DOHH2 (cell line): ENCODE measurements at regions not wholly inside any gene's neighbourhood (a gene's known extent, or its start where the extent isn't known, plus 50 kb on each side); places are given as distances from the start of the nearest gene placed in this dataset.

Source experiments
- H3F3A ChIP-seq: fragments of 200-600 bp; sonication (generic), shearing (Covaris generic); 2 replicates; pipeline ENCODE4 v1.6.0; 2016; ENCODE audit warnings: antibody characterized with exemption, mild to moderate bottlenecking; ENCODE audit not compliant: control insufficient read depth, insufficient read depth
- H3K27ac ChIP-seq: fragments of 200-600 bp; sonication (generic); 2 replicates; pipeline ENCODE4 v1.5.1; 2014; ENCODE audit warnings: low read depth, mild to moderate bottlenecking, low read length, moderate library complexity
- H3K27me3 ChIP-seq: fragments of 200-600 bp; sonication (generic); 2 replicates; pipeline ENCODE4 v1.6.1; 2014; ENCODE audit warnings: mild to moderate bottlenecking, low read length, mixed read lengths; ENCODE audit not compliant: control insufficient read depth
- H3K36me3 ChIP-seq: fragments of 200-600 bp; sonication (generic); 2 replicates; pipeline ENCODE4 v1.6.1; 2014; ENCODE audit warnings: mild to moderate bottlenecking, low read length, moderate library complexity, mixed read lengths; ENCODE audit not compliant: control insufficient read depth
- H3K4me1 ChIP-seq: fragments of 200-600 bp; sonication (generic); 2 replicates; pipeline ENCODE4 v1.6.1; 2014; ENCODE audit warnings: mild to moderate bottlenecking, low read length, mixed read lengths; ENCODE audit not compliant: control insufficient read depth
- H3K4me2 ChIP-seq: fragments of 200-600 bp; sonication (generic); 2 replicates; pipeline ENCODE4 v1.6.0; 2014; ENCODE audit warnings: mild to moderate bottlenecking, low read length, moderate library complexity
- H3K4me3 ChIP-seq: fragments of 200-600 bp; sonication (generic); 2 replicates; pipeline ENCODE4 v1.5.1; 2014; ENCODE audit warnings: mild to moderate bottlenecking, low read length, mixed read lengths
- H3K79me2 ChIP-seq: fragments of 200-600 bp; sonication (generic); 2 replicates; pipeline ENCODE4 v1.6.1; 2014; ENCODE audit warnings: mild to moderate bottlenecking, low read length, mixed read lengths; ENCODE audit not compliant: control insufficient read depth
- H3K9me2 ChIP-seq: fragments of 200-600 bp; sonication (generic); replicated peaks from 2 replicates; pipeline ENCODE4 v1.6.1; 2014; ENCODE audit warnings: mild to moderate bottlenecking, low read length, mixed read lengths; ENCODE audit not compliant: control insufficient read depth
- H3K9me3 ChIP-seq: fragments of 200-600 bp; sonication (generic); 2 replicates; pipeline ENCODE4 v1.6.1; 2014; ENCODE audit warnings: antibody characterized with exemption, low read length, mixed read lengths; ENCODE audit not compliant: control insufficient read depth, insufficient read depth
- H4K20me1 ChIP-seq: fragments of 200-600 bp; sonication (generic); 2 replicates; pipeline ENCODE4 v1.6.0; 2014; ENCODE audit warnings: low read depth, mild to moderate bottlenecking, antibody characterized with exemption, low read length, moderate library complexity; ENCODE audit not compliant: control insufficient read depth, insufficient read depth
- EZH2phosphoT487 ChIP-seq: fragments of 200-600 bp; sonication (generic); IDR thresholded peaks from 2 replicates; pipeline ENCODE4 v1.6.1; 2017; ENCODE audit warnings: borderline replicate concordance, mild to moderate bottlenecking, antibody characterized with exemption, low read length, moderate library complexity, mixed read lengths
- TF ChIP-seq, protein P1 (sequence below): fragments of 200-600 bp; sonication (generic); IDR thresholded peaks from one replicate; pipeline ENCODE4 v1.5.1; 2014; ENCODE audit warnings: antibody characterized with exemption, mild to moderate bottlenecking, low read depth, low read length; ENCODE audit not compliant: poor library complexity, severe bottlenecking

DNA sequence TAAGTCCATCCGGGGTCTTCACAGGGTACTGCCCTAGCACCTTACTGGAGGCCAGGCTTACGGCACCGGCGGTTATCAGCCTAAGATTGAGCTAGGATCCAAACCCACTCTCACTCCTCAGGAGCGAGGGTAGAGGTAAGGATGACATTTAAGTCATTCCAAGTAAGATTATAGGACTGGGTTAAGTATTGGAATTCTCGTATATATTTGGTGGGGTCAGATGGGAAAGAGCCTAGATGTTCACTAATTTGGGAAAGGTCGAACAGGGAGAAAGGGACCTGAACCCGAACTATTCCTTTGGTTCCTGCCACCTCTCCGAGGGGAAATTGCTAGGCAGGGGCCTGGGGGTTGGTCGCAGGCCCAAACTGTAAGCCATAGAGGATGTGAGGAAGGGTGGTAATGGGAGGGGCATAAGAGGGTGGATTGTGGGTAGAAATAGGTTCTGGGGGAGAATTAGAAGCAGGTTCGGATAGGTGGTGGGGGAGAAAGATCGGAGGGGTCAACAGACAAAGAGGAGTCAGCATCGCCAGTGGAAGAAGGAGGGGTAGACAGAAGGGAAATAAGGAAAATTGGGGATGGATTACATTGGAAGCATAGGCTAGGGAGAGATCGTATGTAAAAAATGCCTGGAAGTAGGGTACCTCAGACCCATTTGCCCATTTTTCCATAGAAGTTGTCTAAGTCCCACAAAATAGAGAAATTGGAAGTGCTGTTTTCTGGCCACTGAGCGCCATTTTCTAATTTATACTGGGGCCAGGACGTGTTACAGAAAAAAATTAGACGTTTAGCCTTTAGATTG is 747.1 kb upstream of the ADGRB3 start:
- Histone ChIP-seq H3K4me3 (no peak overlapping the region), H3K27me3 (no peaks in the 10 kb centered on the region), H3K9me2 (no peaks in the 10 kb centered on the region), H3K27ac (peak overlapping the region; percentile 60; the same call in 1 of the 2 replicates), H3F3A (peaks cover 4% of the 10 kb centered on the region; the same call in 1 of the 2 replicates), H4K20me1 (no peaks in the 10 kb centered on the region), H3K4me1 (peaks cover 29% of the 10 kb centered on the region), H3K79me2 (no peaks in the 10 kb centered on the region), H3K4me2 (no peak overlapping the region), H3K36me3 (no peaks in the 10 kb centered on the region), H3K9me3 (peaks cover 16% of the 10 kb centered on the region)
- TF ChIP-seq, protein P1, sequence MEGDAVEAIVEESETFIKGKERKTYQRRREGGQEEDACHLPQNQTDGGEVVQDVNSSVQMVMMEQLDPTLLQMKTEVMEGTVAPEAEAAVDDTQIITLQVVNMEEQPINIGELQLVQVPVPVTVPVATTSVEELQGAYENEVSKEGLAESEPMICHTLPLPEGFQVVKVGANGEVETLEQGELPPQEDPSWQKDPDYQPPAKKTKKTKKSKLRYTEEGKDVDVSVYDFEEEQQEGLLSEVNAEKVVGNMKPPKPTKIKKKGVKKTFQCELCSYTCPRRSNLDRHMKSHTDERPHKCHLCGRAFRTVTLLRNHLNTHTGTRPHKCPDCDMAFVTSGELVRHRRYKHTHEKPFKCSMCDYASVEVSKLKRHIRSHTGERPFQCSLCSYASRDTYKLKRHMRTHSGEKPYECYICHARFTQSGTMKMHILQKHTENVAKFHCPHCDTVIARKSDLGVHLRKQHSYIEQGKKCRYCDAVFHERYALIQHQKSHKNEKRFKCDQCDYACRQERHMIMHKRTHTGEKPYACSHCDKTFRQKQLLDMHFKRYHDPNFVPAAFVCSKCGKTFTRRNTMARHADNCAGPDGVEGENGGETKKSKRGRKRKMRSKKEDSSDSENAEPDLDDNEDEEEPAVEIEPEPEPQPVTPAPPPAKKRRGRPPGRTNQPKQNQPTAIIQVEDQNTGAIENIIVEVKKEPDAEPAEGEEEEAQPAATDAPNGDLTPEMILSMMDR, result no peak
- no peak for TF ChIP-seq EZH2phosphoT487

DNA sequence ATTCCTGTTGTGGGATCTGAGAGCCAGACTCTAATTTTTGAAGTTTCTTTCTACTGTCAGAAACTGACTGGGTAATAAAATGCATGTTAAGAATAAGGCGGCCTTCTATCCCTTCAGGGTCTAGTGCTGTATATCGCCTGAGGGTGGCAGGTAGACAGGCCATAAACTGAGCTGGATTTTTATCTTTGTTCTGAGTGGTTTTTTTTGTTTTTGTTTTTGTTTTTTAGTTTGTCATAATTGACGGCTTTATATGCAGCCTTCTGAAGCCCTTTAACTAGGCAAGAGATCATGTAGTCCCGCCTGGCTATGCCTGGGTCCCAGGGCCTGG is 747.7 kb upstream of the ADGRB3 start:
- Histone ChIP-seq H3K4me1 (peaks cover 29% of the 10 kb centered on the region), H3K36me3 (no peaks in the 10 kb centered on the region), H3K9me2 (no peaks in the 10 kb centered on the region), H3K9me3 (peaks cover 16% of the 10 kb centered on the region), H3K4me3 (no peak overlapping the region), H3K27me3 (no peaks in the 10 kb centered on the region), H3F3A (peaks cover 4% of the 10 kb centered on the region; the same call in 1 of the 2 replicates), H3K27ac (no peak overlapping the region), H3K79me2 (no peaks in the 10 kb centered on the region), H4K20me1 (no peaks in the 10 kb centered on the region), H3K4me2 (no peak overlapping the region)
- TF ChIP-seq, protein P1, result no peak
- no peak for TF ChIP-seq EZH2phosphoT487

DNA sequence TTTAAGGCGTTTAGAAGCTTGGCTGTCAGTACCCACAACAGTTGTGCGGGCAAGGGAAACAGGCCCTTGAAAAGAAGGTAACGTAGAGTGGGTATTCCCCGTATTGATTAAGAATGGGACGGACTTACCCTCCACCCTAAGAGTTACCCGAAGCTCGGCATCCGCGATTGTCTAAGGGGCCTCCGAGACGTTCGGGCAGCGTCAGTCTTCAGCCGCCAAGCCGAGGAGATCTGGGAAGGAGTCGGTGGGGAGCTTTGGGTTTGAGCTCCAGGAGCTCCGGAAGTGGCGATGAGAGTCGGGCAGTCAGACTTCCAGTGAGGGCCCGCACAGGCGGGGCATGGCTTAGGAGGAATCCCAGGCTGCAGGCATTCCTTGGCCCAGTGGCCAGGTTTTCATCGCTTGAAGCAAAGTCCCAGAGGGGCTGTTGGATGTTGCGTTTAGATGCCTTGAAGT is 748.2 kb upstream of the ADGRB3 start:
- Histone ChIP-seq H3K4me3 (no peak overlapping the region), H3K4me2 (no peak overlapping the region), H4K20me1 (no peaks in the 10 kb centered on the region), H3K4me1 (peaks cover 29% of the 10 kb centered on the region), H3K9me3 (peaks cover 16% of the 10 kb centered on the region), H3K27ac (no peak overlapping the region), H3F3A (peaks cover 4% of the 10 kb centered on the region; the same call in 1 of the 2 replicates), H3K9me2 (no peaks in the 10 kb centered on the region), H3K36me3 (no peaks in the 10 kb centered on the region), H3K79me2 (no peaks in the 10 kb centered on the region), H3K27me3 (no peaks in the 10 kb centered on the region)
- no peak for TF ChIP-seq EZH2phosphoT487
- TF ChIP-seq, protein P1, result no peak
